HG03103 (cell line): ENCODE measurements at regions not wholly inside any gene's neighbourhood (a gene's known extent, or its start where the extent isn't known, plus 50 kb on each side); places are given as distances from the start of the nearest gene placed in this dataset.
A peak's percentile ranks its signal among the peaks of the same experiment; 100 is the strongest.

Experiments
- ATAC-seq: cut with Tn5 transposase; IDR thresholded peaks from one replicate; pipeline ENCODE4 v1.9.1; 2021; ENCODE audit warnings: low read depth; ENCODE audit not compliant: unreplicated experiment

- ATAC-seq, result no peak
Measured at GRCh38 chr4:163941221-163941905, 446.9 kb downstream of the TMA16 start.

DNA sequence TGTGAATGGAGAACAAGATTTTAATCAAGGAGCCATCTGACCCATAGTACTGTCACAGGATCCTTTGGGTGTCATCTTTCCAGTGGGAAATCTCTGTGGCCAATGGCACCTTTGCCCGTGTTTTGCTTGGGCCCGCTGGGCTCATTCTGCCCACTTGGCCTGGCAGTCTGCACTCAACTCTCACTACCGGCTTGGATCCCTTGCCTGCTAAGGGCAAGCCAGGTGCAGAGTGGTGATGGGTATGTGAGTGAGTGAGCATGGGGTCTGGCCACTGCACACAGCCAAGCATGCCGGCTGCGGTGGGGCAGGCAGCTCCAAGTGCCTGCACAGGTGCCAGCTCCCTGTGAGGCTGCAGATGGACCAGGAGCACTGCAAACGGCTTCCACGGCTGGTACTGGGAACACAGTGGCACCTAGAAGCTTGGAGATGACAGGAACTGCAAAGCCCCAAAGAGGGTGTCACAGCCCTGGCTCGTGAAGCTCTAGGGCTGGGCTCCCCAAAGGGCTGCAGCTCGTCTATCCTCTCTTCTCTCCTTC, 454.5 kb downstream of the TMA16 start:
- no peak for ATAC-seq

GRCh38 chr4:163949976-163950601, 455.6 kb downstream of the TMA16 start:
- no peak for ATAC-seq

DNA sequence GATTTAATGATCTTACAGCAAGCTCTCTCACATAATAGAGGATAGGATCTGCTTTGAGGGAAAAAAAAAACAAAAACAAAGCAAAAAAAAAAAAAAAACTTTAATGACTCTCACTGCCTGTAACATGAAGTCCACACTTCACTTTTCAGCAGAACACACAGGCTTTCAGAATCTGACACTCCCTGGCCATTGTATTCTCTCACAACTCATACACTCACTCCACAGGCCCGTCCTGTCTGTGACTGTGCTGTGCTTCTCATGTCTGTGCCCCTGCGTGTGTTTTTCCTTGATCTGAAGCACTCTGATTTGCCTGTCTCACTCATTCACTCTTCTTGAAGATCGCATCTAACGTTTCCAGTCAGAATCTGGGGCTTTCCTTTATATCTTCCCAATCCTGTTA, 460.8 kb downstream of the TMA16 start:
- ATAC-seq, result no peak

- no peak for ATAC-seq
Measured at GRCh38 chr4:163958751-163959150, 464.3 kb downstream of the TMA16 start.

GRCh38 chr4:163959932-163960331, 465.4 kb downstream of the TMA16 start:
- ATAC-seq, result no peak

- no peak for ATAC-seq
Measured at GRCh38 chr4:163966612-163967011, 472.1 kb downstream of the TMA16 start.

GRCh38 chr4:163967263-163967662, 472.8 kb downstream of the TMA16 start:
- ATAC-seq, result no peak

DNA sequence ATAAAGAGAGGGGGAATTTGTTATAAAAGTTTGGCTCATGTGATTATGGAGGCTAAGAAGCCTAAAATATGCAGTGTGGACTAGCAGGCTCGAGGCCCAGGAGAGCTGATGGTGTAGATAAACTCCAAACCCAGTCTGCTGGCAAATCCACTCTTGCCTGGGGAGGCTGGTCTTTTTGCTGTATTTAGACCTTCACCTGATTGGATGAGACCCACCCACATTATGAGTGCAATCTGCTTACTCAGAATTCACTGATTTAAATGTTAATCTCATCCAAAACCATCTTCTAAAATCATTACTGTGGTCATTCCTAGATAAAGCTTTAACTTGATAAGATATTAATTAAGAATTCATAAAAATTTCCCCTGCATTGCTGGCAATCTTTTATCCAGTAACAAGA, 473.2 kb downstream of the TMA16 start:
- ATAC-seq, result no peak

DNA sequence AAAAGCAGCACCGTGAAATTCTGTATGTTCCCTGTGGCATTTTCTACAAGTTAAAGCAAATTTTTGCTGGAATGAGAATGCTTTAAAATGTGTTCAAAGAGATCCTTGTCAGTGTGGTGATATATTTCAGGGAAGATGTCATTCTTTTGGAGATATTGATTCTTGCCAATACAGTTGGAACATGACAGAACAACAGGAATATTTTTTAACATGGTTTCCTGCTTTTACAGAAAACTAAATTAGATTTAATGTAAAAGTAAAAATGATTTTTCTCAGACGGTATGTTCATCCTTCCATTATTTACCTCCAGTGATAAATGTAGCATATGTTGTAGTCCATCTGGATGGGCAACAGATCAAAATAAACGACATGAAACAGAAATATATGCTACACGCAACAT, 474.8 kb downstream of the TMA16 start:
- no peak for ATAC-seq

DNA sequence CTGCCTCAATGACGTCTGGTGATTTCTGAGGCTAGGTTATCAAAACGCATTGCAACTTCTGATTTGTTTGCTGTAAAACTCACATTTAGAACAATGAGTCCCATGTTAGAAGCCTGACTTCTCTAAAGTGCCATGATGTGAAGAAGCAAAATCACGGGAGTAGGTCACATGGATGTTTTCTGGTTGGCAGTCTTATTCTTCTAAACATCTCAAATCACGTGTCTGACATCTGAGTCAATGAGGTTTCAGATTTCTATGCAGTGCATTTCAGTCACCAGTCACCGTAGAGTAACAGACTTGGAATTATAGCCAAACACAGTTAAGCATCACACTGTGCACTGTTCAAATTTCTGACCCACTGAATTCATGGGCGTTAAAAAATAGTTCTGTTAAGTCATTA, 482.1 kb downstream of the TMA16 start:
- no peak for ATAC-seq

DNA sequence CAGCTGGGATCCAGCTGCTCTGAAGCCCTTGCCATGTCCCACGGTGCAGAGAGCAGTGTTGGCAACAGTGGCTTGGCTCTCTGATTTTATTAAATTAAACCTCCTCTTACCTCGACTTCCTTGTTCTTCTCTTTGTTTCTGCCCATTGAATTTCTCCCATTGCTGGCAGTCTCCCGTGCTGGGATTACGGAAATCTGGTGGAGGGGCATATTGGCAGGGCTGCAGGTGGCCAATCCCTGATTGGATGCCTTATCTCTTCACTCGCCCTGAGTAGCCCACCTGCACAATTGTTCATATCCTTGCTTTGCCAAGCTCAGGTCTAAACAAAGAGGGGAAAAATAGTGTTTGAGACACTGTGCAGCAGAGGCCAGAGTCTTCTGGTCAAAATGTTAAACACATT, 493.9 kb downstream of the TMA16 start:
- no peak for ATAC-seq

- ATAC-seq, result no peak
Measured at GRCh38 chr4:163988865-163989264, 494.4 kb downstream of the TMA16 start.

DNA sequence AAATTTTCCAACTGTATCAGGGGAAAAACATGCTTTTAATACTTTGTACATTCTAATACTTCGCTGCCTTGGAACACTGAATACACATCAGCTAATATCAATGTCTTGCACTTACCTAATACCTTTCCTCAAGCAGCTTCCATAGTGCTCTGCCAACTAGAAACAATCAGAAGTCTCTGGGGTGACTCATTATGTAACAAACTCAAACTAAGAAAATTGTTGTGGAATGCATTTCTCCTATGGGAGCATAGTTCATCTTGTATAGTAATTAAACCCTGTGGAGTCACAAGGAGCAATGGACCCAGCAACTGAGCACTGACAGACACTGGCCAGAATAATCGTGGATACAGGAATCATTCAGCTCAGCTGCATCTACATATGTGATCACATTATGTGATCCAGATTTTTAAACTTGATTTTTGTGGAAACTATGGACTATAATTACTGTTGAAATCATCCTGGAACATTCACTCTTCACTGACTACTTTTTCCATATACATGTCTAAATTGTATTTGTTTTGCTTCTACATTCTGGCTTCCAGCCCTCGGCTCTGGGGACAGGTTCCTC, 496.9 kb downstream of the TMA16 start:
- ATAC-seq, result no peak

DNA sequence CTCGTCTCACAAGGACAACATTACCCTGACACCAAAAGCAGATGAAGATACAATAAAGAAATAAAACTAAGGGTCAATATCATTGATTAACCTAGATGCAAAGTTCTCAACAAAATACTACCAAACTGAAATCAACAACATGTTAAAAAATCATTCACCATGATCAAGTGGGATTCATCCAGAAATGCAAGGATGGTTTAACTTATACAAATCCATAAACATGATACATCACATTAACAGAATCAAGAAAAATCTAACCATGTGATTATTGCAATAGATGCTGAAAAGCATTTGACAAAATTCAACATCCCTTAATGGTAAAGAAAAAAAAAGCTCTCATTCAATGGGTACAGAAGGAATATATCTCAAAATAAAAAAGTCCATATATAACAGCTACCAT, 514.9 kb downstream of the TMA16 start:
- no peak for ATAC-seq

- no peak for ATAC-seq
Measured at GRCh38 chr4:164011791-164012190, 517.3 kb downstream of the TMA16 start.

DNA sequence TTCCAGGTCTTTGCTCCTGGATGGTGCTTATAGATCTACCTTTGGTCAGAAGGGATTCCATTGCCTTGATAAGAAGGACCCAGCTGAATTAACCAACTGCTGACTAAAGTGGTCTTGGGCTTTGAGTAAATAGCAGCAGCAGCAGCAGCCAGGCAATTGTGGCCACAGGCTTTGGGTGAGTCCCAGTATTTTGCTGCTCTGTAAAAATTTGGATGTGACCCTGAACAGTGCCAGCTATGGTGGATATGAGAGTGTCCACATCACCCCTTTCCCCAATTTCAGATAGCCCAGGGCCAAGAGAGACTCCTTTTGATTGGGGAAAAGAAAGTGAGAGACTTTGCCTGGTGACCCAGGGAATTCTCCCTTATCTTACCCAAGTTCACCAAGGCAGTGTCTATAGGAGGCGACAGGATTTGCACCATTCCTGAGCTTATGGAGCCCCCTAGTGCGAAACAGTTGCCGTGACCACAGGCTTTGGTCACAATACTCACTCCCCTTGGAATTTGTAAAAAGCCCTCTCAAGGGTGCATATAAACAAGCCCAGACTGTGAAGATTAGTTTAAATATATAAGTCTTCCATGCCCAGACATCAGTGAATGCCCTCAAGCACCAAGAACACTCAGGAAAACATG, 518.0 kb downstream of the TMA16 start:
- ATAC-seq, result no peak

- no peak for ATAC-seq
Measured at GRCh38 chr4:164021947-164022346, 527.5 kb downstream of the TMA16 start.

DNA sequence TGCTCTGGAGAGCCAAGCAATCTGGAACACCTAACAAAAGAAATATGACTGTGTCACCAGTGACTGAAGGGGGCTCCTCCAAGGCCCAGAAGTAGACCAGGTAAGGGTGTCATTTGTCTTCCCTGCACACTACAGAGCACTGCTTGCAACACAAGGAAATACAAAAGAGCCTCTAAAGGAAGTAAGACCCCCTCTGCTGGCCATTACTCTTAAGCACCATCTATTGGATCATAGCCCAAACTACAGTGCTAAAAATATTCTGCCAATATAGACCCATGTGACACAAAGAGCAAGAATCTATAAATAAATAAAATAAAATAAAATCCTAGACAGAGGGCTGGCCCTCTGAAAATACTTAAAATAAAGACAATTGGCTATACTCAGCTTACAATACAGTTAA, 528.7 kb downstream of the TMA16 start:
- no peak for ATAC-seq

- peak; percentile 61 for ATAC-seq
Measured at GRCh38 chr4:164027805-164028204, 533.3 kb downstream of the TMA16 start.

- ATAC-seq, result no peak
Measured at GRCh38 chr4:164039482-164039881, 545.0 kb downstream of the TMA16 start.
